Activated B cell treated with CpG ODN at 0.5 μM for 24 hours (primary cell): ENCODE measurements at regions not wholly inside any gene's neighbourhood (a gene's known extent, or its start where the extent isn't known, plus 50 kb on each side); places are given as distances from the start of the nearest gene placed in this dataset.

ENCODE experiments used
- ATAC-seq: fragments of 200-7000 bp; cut with Tn5 transposase; one replicate; pipeline ENCODE4 v1.10.0; 2021; ENCODE audit warnings: low read depth, mild to moderate bottlenecking, moderate library complexity
- CTCF ChIA-PET: fragments of 350-600 bp; sonication (Branson Sonifier 250); formaldehyde crosslinking; loops from one replicate; lab custom pipeline; 2021; ENCODE audit warnings: antibody characterized with exemption; lab: Charles Lee
- POLR2A ChIA-PET: fragments of 350-600 bp; sonication (Branson Sonifier 250); formaldehyde crosslinking; loops from one replicate; lab custom pipeline; 2021; ENCODE audit warnings: antibody characterized with exemption; lab: Charles Lee
- DNase-seq: peaks from one replicate; pipeline ENCODE4 v3.0.0; 2022
- H3K27ac Mint-ChIP-seq: one replicate; pipeline ENCODE4 v1.8.0; 2020; ENCODE audit warnings: mixed read lengths
- H3K27me3 Mint-ChIP-seq: one replicate; pipeline ENCODE4 v1.8.0; 2021; ENCODE audit warnings: mixed read lengths
- H3K36me3 Mint-ChIP-seq: one replicate; pipeline ENCODE4 v1.8.0; 2021; ENCODE audit warnings: low read depth, mixed read lengths
- H3K4me1 Mint-ChIP-seq: one replicate; pipeline ENCODE4 v1.8.0; 2021; ENCODE audit warnings: mixed read lengths
- H3K4me3 Mint-ChIP-seq: one replicate; pipeline ENCODE4 v1.8.0; 2020; ENCODE audit warnings: mild to moderate bottlenecking, mixed read lengths
- H3K9me3 Mint-ChIP-seq: one replicate; pipeline ENCODE4 v1.8.0; 2020; ENCODE audit warnings: mixed read lengths
- intact Hi-C: fragments of 100-400 bp; cut with micrococcal nuclease; formaldehyde crosslinking; loops from one replicate; pipeline ENCODE4 v1.15.1; 2024
- TF ChIP-seq, protein P1 (sequence below): fragments of 200-600 bp; IDR thresholded peaks from one replicate; pipeline ENCODE4 v1.8.0; 2022; ENCODE audit warnings: antibody characterized with exemption, mild to moderate bottlenecking

DNA sequence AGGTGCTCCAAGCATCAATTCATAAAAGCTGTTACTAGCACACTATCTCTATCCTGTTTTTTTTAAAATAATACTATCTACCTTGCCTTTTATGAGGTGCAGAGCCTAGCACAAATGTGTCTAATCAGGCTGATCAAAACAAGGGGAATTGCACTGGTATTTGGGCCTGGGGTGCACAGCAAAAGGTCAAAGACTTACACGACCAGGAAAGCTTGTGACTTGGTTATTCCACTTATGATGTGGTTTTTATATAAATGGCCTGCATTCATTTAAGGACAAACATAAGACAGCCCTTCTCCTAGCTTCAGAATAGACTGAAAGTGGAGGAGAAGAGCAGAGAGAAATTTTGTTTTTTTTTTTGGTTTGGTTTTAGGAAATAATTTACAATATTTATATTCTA lies 98.4 kb upstream of the SGIP1 start:
- peaks cover 38% of the 10 kb centered on the region for H3K4me1 Mint-ChIP-seq
- TF ChIP-seq, protein P1, sequence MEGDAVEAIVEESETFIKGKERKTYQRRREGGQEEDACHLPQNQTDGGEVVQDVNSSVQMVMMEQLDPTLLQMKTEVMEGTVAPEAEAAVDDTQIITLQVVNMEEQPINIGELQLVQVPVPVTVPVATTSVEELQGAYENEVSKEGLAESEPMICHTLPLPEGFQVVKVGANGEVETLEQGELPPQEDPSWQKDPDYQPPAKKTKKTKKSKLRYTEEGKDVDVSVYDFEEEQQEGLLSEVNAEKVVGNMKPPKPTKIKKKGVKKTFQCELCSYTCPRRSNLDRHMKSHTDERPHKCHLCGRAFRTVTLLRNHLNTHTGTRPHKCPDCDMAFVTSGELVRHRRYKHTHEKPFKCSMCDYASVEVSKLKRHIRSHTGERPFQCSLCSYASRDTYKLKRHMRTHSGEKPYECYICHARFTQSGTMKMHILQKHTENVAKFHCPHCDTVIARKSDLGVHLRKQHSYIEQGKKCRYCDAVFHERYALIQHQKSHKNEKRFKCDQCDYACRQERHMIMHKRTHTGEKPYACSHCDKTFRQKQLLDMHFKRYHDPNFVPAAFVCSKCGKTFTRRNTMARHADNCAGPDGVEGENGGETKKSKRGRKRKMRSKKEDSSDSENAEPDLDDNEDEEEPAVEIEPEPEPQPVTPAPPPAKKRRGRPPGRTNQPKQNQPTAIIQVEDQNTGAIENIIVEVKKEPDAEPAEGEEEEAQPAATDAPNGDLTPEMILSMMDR: no peak
- ChIA-PET POLR2A (interaction anchor here (0.6 to 3.2 kb wide), 10 partner anchors 13 to 257 kb away, joined by 3 to 19 read pairs (median 9); no protein-coding TSS in a partner anchor), CTCF (interaction anchor here (0.7 to 3.1 kb wide), 22 partner anchors 11 to 193 kb away, joined by 3 to 32 read pairs (median 4); no protein-coding TSS in a partner anchor)
- intact Hi-C loops: loop anchor here (10.0 kb wide), 1 partner anchor 489 kb away; the partner anchor contains the start of genes DNAI4 and MIER1
- no peak overlapping the region for H3K4me3 Mint-ChIP-seq
- ATAC-seq: no peak
- DNase-seq: no peak
- peaks cover 18% of the 10 kb centered on the region for H3K9me3 Mint-ChIP-seq
- no peak overlapping the region for H3K27ac Mint-ChIP-seq
- peaks cover 7% of the 10 kb centered on the region for H3K36me3 Mint-ChIP-seq
- H3K27me3 Mint-ChIP-seq: no peaks in the 10 kb centered on the region

DNA sequence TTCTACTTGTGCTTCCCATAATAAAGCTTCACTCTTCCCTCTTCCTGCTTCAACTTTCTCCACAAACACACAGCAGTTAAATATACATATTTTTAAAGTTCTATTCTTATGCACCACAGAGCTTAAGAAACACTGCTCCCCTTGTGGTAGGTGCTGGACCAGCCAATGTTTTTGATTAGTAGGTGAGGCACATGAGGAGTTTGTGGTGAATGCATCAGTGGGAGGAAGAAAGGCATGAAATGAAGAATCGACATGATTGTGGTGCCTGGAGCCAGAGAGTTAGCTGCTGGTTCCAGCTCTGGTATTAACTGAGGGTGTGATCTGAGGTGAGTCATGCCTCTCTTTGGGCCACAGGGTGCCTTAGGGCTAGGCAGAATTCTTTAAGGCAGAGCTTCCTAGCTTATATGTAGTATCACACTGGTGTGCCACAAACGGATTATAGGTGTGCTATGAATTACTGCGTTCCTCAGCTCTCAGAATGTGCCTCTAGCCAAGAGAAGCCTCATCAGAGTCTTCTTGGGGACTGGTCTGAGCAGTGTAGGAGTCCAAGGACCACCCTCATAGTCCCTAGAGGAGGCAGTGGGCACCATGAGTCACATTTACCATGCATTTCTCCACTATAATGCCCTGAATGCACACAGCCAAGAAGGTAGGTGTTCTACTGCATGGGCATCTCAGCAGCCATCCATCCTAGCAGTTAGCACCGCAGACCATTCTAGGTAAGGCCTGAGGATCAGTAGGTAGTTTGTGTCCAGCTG lies 97.4 kb upstream of the SGIP1 start:
- Mint-ChIP-seq H3K4me3 (no peak overlapping the region), H3K27me3 (no peaks in the 10 kb centered on the region), H3K4me1 (peaks cover 38% of the 10 kb centered on the region), H3K9me3 (peaks cover 9% of the 10 kb centered on the region), H3K36me3 (peaks cover 1% of the 10 kb centered on the region), H3K27ac (peak overlapping the region; percentile 63)
- CTCF ChIA-PET: interaction anchor here (0.8 to 3.1 kb wide), 26 partner anchors 10 to 194 kb away, joined by 3 to 32 read pairs (median 4); no protein-coding TSS in a partner anchor
- ATAC-seq (peak; percentile 65), DNase-seq (no peak)
- intact Hi-C loops: loop anchor here (1.0 to 10.0 kb wide), 3 partner anchors 9 to 488 kb away; partner anchors contain the start of genes DNAI4 and MIER1
- POLR2A ChIA-PET: interaction anchor here (0.6 to 3.2 kb wide), 19 partner anchors 22 to 614 kb away, joined by 3 to 19 read pairs (median 4); no protein-coding TSS in a partner anchor
- TF ChIP-seq, protein P1: no peak

DNA sequence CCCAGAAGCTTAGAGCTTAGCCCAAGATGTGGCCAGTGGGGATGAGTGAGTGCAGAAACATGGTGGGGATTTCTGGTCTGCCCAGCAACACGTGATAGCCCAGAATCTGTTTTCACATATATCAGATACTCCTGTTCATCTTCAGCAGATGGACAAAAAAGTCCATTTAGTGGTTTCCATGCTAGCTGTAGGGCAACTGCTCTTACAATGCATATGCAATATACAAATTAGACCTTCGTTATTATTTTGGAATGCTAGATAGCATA lies 96.9 kb upstream of the SGIP1 start:
- Mint-ChIP-seq H3K9me3 (peaks cover 7% of the 10 kb centered on the region), H3K36me3 (peaks cover 1% of the 10 kb centered on the region), H3K27ac (peak overlapping the region; percentile 63), H3K27me3 (no peaks in the 10 kb centered on the region), H3K4me1 (peaks cover 38% of the 10 kb centered on the region), H3K4me3 (no peak overlapping the region)
- intact Hi-C loops: loop anchor here (10.0 kb wide), 1 partner anchor 488 kb away; the partner anchor contains the start of genes DNAI4 and MIER1
- DNase-seq (no peak), ATAC-seq (no peak)
- ChIA-PET CTCF (interaction anchor here (0.7 to 3.1 kb wide), 19 partner anchors 9 to 194 kb away, joined by 3 to 32 read pairs (median 4); no protein-coding TSS in a partner anchor), POLR2A (interaction anchor here (0.7 to 3.2 kb wide), 17 partner anchors 22 to 155 kb away, joined by 3 to 19 read pairs (median 4); no protein-coding TSS in a partner anchor)
- TF ChIP-seq, protein P1: no peak

DNA sequence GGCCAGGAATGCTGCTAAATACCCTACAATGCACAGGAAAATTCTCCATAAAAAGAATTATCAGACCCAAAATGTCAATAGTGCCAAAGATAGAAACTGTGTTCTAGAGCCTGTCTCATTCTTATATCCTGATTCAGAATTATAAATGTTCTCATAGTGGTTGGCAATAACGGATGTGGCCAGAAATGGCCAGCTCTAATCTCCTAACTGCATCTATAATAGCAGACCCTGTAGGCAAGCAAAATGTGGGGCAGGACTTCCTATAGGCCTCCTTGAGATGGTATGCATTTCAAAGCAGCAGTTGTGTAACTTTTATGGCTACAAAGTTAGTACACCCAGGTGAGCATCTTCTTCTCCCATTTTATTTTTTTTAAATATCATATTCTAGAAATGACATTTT lies 95.9 kb upstream of the SGIP1 start:
- TF ChIP-seq, protein P1: no peak
- intact Hi-C loops: loop anchor here (10.0 kb wide), 1 partner anchor 487 kb away; the partner anchor contains the start of genes DNAI4 and MIER1
- Mint-ChIP-seq H3K27me3 (no peaks in the 10 kb centered on the region), H3K4me1 (peaks cover 39% of the 10 kb centered on the region), H3K9me3 (no peaks in the 10 kb centered on the region), H3K36me3 (no peaks in the 10 kb centered on the region), H3K4me3 (no peak overlapping the region), H3K27ac (peak overlapping the region; percentile 87)
- ChIA-PET POLR2A (interaction anchor here (0.8 to 3.2 kb wide), 6 partner anchors 23 to 156 kb away, joined by 3 to 19 read pairs (median 12); no protein-coding TSS in a partner anchor), CTCF (interaction anchor here (1.1 to 3.1 kb wide), 6 partner anchors 8 to 195 kb away, joined by 3 to 32 read pairs (median 9); no protein-coding TSS in a partner anchor)
- DNase-seq: no peak
- no peak for ATAC-seq
